ENCODE measurements at regions not wholly inside any gene's neighbourhood (a gene's known extent, or its start where the extent isn't known, plus 50 kb on each side); places are given as distances from the start of the nearest gene placed in this dataset.

DNA sequence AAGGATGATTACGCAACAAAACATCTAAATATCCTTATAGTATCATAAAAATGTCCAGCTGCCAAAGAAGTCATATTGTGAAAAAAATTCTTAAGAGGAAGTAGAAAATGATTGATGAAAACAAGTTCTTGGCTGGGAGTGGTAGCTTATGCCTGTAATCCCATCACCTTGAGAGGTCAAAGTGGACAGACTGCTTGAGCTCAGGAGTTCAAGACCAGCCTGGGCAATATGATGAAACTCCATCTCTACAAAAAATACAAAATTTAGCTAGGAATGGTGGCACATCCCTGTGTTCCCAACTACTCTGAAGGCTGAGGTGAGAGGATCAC is 577.6 kb downstream of the KLHL13 start:
- TF ChIP-seq EP300 (IDR thresholded peaks at IDR 0.05): no peak
- TF ChIP-seq CTCF (IDR thresholded peaks at IDR 0.05): no peak
- no peak for TF ChIP-seq POLR2A (IDR thresholded peaks at IDR 0.05)
